Endothelial cell of umbilical vein (primary cell): ENCODE measurements at regions not wholly inside any gene's neighbourhood (a gene's known extent, or its start where the extent isn't known, plus 50 kb on each side); places are given as distances from the start of the nearest gene placed in this dataset.

Experiments used
- BruUV-seq: library from RNA; stranded (reverse); fragments of 400-500 nt; replicated peaks from 2 replicates; lab custom pipeline; 2021; lab: Mats Ljungman, UMichigan
- CTCF ChIA-PET: fragments of 300-600, 350-600 bp; sonication (Branson Sonifier 250); formaldehyde crosslinking; loops from one replicate; lab custom pipeline; 2021; ENCODE audit warnings: antibody characterized with exemption, inconsistent platforms; lab: Charles Lee
- POLR2A ChIA-PET: fragments of 300-600, 350-600 bp; sonication (Branson Sonifier 250); formaldehyde crosslinking; loops from one replicate; lab custom pipeline; 2021; ENCODE audit warnings: antibody characterized with exemption, inconsistent platforms; lab: Charles Lee
- DNase-seq: peaks from one replicate; pipeline ENCODE4 v3.0.0-alpha.2; 2011; ENCODE audit warnings: low read depth, low spot score
- FAIRE-seq: peaks from 2 replicates; lab custom pipeline; 2011; peaks lifted over from hg19 to GRCh38; lab: Jason Lieb, UNC
- H2AFZ ChIP-seq: 2 replicates; pipeline ENCODE4 v1.6.0; 2012; ENCODE audit warnings: low read depth, low read length, control low read depth, inconsistent platforms
- H3K27ac ChIP-seq: 2 replicates; pipeline ENCODE4 v1.5.1; 2011; ENCODE audit warnings: low read depth, mild to moderate bottlenecking, control low read depth, low read length, moderate library complexity; ENCODE audit not compliant: insufficient read depth
- H3K27me3 ChIP-seq, 2 experiments: 2 replicates each; pipeline versions ENCODE4 v1.6.0 to v1.6.1; 2011; ENCODE audit warnings: low read length in 2 of 2, mixed read lengths in 1 of 2; ENCODE audit not compliant: control insufficient read depth in 2 of 2, insufficient read depth in 2 of 2
- H3K36me3 ChIP-seq, 2 experiments: 2 replicates in 1 of 2; 3 replicates in 1 of 2; pipeline ENCODE4 v1.5.1; 2011; ENCODE audit warnings: low read length in 2 of 2, mild to moderate bottlenecking in 1 of 2, moderate library complexity in 1 of 2; ENCODE audit not compliant: control insufficient read depth in 2 of 2, insufficient read depth in 2 of 2; ENCODE audit errors: extremely low read depth in 1 of 2
- H3K4me1 ChIP-seq: 3 replicates; pipeline ENCODE4 v1.5.1; 2011; ENCODE audit warnings: mild to moderate bottlenecking, low read length; ENCODE audit not compliant: control insufficient read depth, insufficient read depth; ENCODE audit errors: extremely low read depth
- H3K4me2 ChIP-seq: 2 replicates; pipeline ENCODE4 v1.6.1; 2011; ENCODE audit warnings: low read length, control low read depth, mixed read lengths; ENCODE audit not compliant: insufficient read depth
- H3K4me3 ChIP-seq, 3 experiments: fragments of 200-600 bp in 1 of 3; sonication (generic), shearing (Covaris generic) in 1 of 3; replicated peaks in 1 of 3; 2 replicates each; pipeline ENCODE4 v1.5.1; 2011 to 2016; ENCODE audit warnings: control low read depth in 3 of 3, low read length in 3 of 3, mild to moderate bottlenecking in 2 of 3, inconsistent platforms in 1 of 3, low read depth in 1 of 3, moderate library complexity in 1 of 3; ENCODE audit not compliant: insufficient read depth in 1 of 3
- H3K79me2 ChIP-seq: 2 replicates; pipeline ENCODE4 v1.6.0; 2012; ENCODE audit warnings: low read length, inconsistent platforms; ENCODE audit not compliant: control insufficient read depth, insufficient read depth
- H3K9ac ChIP-seq: replicated peaks from 2 replicates; pipeline ENCODE3; 2011; ENCODE audit warnings: low read length, control low read depth; ENCODE audit not compliant: insufficient read depth; ENCODE audit errors: extremely low read depth
- H3K9me1 ChIP-seq: replicated peaks from 3 replicates; pipeline ENCODE4 v1.6.0; 2011; ENCODE audit warnings: mild to moderate bottlenecking, low read length; ENCODE audit not compliant: control insufficient read depth, insufficient read depth; ENCODE audit errors: extremely low read depth
- H3K9me3 ChIP-seq: replicated peaks from 2 replicates; pipeline ENCODE4 v1.5.1; 2012; ENCODE audit warnings: low read length, inconsistent platforms; ENCODE audit not compliant: control insufficient read depth, insufficient read depth
- H4K20me1 ChIP-seq: replicated peaks from 2 replicates; pipeline ENCODE3; 2011; ENCODE audit warnings: mild to moderate bottlenecking, low read length; ENCODE audit not compliant: control insufficient read depth, insufficient read depth; ENCODE audit errors: extremely low read depth
- CTCF ChIP-seq, 2 donors: IDR thresholded peaks; 1 replicate in 1 of 2; 2 replicates in 1 of 2; pipeline ENCODE4 v1.5.1; 2011; ENCODE audit warnings: low read length in 2 of 2, mild to moderate bottlenecking in 2 of 2, moderate library complexity in 2 of 2, control low read depth in 1 of 2, inconsistent platforms in 1 of 2, low read depth in 1 of 2; ENCODE audit not compliant: insufficient read depth in 1 of 2; ENCODE audit errors: extremely low read depth in 1 of 2
- EZH2 ChIP-seq: IDR thresholded peaks from 2 replicates; pipeline ENCODE4 v1.6.1; 2012; ENCODE audit warnings: borderline replicate concordance, low read depth, mild to moderate bottlenecking, moderate library complexity, low read length, inconsistent platforms; ENCODE audit not compliant: severe bottlenecking
- FOS ChIP-seq: IDR thresholded peaks from 2 replicates; pipeline ENCODE4 v1.6.1; 2011; ENCODE audit warnings: mild to moderate bottlenecking, low read length, moderate library complexity, borderline replicate concordance; ENCODE audit not compliant: insufficient read depth
- GATA2 ChIP-seq: IDR thresholded peaks from 2 replicates; pipeline ENCODE4 v1.7.0; 2011; ENCODE audit warnings: low read depth, mild to moderate bottlenecking, moderate library complexity, mixed read lengths, low read length; ENCODE audit not compliant: insufficient read length, insufficient read depth
- JUN ChIP-seq: IDR thresholded peaks from 2 replicates; pipeline ENCODE4 v1.6.1; 2011; ENCODE audit warnings: borderline replicate concordance, low read depth; ENCODE audit not compliant: insufficient read length, insufficient read depth
- MYC ChIP-seq: IDR thresholded peaks from one replicate; pipeline ENCODE4 v1.6.1; 2011; ENCODE audit warnings: mild to moderate bottlenecking, low read depth, low read length
- POLR2A ChIP-seq: IDR thresholded peaks from 2 replicates; pipeline ENCODE4 v1.6.1; 2012; ENCODE audit warnings: low read depth, mild to moderate bottlenecking, control low read depth, low read length
- POLR2AphosphoS5 ChIP-seq: IDR thresholded peaks from 2 replicates; pipeline ENCODE4 v1.6.1; 2012; ENCODE audit warnings: low read depth, mild to moderate bottlenecking, control low read depth, low read length, moderate library complexity; ENCODE audit not compliant: insufficient read depth
- dilution Hi-C: fragments of 300-500 bp; cut with MboI; formaldehyde crosslinking; loops from one replicate; pipeline ENCODE4 v1.15.0; 2019; ENCODE audit warnings: low sequenced_read_pairs; ENCODE audit not compliant: extremely low pct_ligation_motif_present
- intact Hi-C: fragments of 100-400 bp; cut with micrococcal nuclease; formaldehyde crosslinking; loops from one replicate; pipeline ENCODE4 v1.10.0; 2022
- TF ChIP-seq, protein P1 (sequence below): IDR thresholded peaks from 2 replicates; pipeline ENCODE4 v1.6.1; 2011; ENCODE audit not compliant: insufficient read depth, insufficient read length

DNA sequence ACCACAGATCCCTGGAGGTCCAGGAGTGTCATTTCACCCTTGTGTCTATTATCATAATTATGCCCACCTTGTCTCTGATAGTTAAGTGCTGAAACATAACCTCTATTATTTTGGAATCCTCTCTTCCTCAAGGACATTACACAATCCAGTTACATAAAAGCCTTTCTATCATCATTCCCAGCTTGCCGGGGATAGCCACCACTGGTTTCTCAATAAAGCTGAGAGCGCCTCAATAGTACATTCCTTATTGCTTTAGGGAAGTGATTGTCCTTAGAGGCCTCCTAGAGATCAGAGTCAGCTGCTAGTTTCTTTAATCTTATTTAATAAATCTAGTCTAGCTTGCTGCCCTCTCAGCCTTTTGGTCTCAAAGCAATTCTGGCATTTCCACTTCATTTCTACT lies 490.0 kb upstream of the ATXN8OS start:
- intact Hi-C loops (no loop called here), dilution Hi-C loops (no loop called here)
- no peaks in the 10 kb centered on the region for H3K9me1 ChIP-seq
- no peak overlapping the region for H3K27ac ChIP-seq
- CTCF ChIA-PET, result no interaction called here
- no peak overlapping the region for H3K4me2 ChIP-seq
- H3K9ac ChIP-seq, result no peak overlapping the region
- H3K9me3 ChIP-seq, result peaks cover 3% of the 10 kb centered on the region
- TF ChIP-seq MYC, result no peak
- TF ChIP-seq CTCF (IDR thresholded peaks at IDR 0.05; ENCODE audit: extremely low read depth in 1 of 2, insufficient read depth in 1 of 2, low read depth in 1 of 2, low read length in 2 of 2), result no peak
- TF ChIP-seq FOS, result no peak
- no peak for TF ChIP-seq EZH2
- TF ChIP-seq, protein P1, sequence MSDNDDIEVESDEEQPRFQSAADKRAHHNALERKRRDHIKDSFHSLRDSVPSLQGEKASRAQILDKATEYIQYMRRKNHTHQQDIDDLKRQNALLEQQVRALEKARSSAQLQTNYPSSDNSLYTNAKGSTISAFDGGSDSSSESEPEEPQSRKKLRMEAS, result no peak
- TF ChIP-seq GATA2, result no peak
- no peak for TF ChIP-seq JUN
- no peak for TF ChIP-seq POLR2AphosphoS5
- TF ChIP-seq POLR2A, result no peak
- no peak overlapping the region for H3K4me3 ChIP-seq
- H3K4me1 ChIP-seq, result no peaks in the 10 kb centered on the region
- no peak overlapping the region for H2AFZ ChIP-seq
- POLR2A ChIA-PET, result no interaction called here
- H3K79me2 ChIP-seq, result no peaks in the 10 kb centered on the region
- H3K27me3 ChIP-seq, result no peaks in the 10 kb centered on the region
- no TSS peak for BruUV-seq
- H3K36me3 ChIP-seq, result no peaks in the 10 kb centered on the region
- DNase-seq, result no peak
- no peaks in the 10 kb centered on the region for H4K20me1 ChIP-seq
- no peak for FAIRE-seq
